ENCODE measurements at regions not wholly inside any gene's neighbourhood (a gene's known extent, or its start where the extent isn't known, plus 50 kb on each side); places are given as distances from the start of the nearest gene placed in this dataset.

DNA sequence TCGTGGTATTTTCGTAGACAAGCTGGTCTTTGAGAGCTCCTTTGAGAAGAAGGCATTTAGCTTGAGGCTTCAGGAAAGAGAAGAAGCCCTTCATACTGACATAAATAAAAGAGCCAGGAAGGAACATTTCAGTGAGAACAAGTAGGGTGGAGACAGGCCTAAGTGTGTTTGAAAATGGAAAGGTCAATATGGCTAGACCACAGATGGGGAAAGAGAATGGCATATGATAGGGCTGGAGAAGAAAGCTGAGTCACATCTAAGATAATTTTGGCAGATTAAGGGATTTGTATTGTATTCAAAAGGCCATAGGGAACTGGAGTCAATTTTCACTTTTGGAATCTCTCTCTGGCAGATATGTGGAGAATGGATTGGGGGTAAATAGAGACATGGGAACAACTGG lies 374.9 kb downstream of the TMEM38B start:
- TF ChIP-seq, protein P1, sequence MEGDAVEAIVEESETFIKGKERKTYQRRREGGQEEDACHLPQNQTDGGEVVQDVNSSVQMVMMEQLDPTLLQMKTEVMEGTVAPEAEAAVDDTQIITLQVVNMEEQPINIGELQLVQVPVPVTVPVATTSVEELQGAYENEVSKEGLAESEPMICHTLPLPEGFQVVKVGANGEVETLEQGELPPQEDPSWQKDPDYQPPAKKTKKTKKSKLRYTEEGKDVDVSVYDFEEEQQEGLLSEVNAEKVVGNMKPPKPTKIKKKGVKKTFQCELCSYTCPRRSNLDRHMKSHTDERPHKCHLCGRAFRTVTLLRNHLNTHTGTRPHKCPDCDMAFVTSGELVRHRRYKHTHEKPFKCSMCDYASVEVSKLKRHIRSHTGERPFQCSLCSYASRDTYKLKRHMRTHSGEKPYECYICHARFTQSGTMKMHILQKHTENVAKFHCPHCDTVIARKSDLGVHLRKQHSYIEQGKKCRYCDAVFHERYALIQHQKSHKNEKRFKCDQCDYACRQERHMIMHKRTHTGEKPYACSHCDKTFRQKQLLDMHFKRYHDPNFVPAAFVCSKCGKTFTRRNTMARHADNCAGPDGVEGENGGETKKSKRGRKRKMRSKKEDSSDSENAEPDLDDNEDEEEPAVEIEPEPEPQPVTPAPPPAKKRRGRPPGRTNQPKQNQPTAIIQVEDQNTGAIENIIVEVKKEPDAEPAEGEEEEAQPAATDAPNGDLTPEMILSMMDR (IDR thresholded peaks at IDR 0.05; ENCODE audit: control insufficient read depth, extremely low read depth, insufficient read depth) = no peak
- H3K4me3 ChIP-seq (ENCODE audit: low read depth, low read length) = no peak overlapping the region
- DNase-seq (ENCODE audit: low read depth) = no peak

DNA sequence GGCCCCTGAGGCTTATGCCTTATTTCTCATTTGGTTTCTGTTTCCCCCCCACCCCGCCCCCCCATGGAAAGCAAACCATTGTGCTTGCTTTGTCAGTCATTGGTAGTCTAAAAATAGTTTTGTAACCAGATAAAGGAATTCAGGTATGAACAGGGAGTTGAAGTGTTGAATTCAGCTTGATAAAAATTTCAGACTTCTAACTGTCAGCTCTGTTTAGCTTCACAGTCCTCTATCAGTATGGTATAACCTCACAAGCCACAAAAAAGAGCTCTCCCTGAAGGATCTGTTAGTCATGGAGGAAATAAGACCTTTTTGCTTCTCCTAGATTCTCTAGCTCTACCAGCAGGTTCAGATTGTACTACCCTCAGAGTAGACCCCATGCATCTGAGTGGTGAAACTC lies 378.1 kb downstream of the TMEM38B start:
- no peak for DNase-seq (ENCODE audit: low read depth)
- TF ChIP-seq, protein P1 (IDR thresholded peaks at IDR 0.05; ENCODE audit: control insufficient read depth, extremely low read depth, insufficient read depth) = no peak
- no peak overlapping the region for H3K4me3 ChIP-seq (ENCODE audit: low read depth, low read length)

DNA sequence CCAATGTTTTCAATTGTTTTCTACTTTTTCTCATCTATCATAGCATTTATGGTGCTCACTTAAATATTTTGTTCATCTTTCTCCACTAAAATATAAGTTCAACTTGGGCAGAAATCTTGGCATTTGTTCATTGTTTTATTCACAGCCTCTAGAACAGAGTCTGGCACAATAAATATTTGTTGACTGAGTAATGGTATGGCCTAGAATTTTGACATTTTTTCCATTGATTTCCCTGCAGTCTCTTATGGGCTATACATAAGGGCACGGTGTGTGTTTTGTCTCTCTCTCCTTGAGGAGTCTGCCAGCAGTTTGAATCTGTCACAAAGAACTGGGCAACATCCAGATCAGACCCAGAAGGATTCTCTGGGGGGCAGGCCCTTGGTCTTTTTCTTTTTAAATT lies 379.7 kb downstream of the TMEM38B start:
- H3K4me3 ChIP-seq (ENCODE audit: low read depth, low read length) = no peak overlapping the region
- TF ChIP-seq, protein P1 (IDR thresholded peaks at IDR 0.05; ENCODE audit: control insufficient read depth, extremely low read depth, insufficient read depth) = no peak
- no peak for DNase-seq (ENCODE audit: low read depth)

DNA sequence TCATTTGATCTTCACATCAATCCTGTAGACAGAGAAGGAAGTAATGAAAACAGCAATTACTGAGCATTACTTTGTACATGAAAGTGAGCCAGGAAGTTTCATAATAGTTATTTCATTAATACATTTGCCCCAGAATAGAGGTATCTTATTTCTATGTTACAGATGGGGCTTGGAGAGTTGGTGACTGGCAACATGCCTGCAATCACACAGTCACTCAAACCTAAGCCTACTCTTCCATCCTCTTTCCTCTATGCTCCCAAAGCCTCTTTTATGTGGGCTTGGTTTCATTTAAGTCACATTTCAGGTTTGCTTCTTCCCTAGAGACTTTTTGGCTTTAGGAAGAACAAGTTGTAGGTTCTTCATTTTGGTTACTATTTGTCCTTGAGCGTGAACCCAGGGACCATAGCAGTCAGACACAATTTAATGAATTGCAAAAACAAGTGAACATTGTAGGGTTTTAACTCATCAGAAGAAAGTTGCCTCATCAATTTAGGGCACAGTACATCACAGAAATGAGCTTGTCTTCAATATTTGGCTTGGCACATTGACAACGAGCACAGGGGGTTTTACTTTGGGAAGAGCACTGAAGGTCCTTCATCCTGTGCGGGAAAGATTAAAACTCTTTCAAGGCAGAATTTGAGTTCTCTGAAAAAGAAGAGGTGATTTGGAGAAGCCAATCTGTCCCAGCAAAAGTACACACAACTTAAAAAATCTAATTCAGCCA lies 381.1 kb downstream of the TMEM38B start:
- DNase-seq (ENCODE audit: low read depth) = no peak
- no peak overlapping the region for H3K4me3 ChIP-seq (ENCODE audit: low read depth, low read length)
- TF ChIP-seq, protein P1 (IDR thresholded peaks at IDR 0.05; ENCODE audit: control insufficient read depth, extremely low read depth, insufficient read depth) = no peak

DNA sequence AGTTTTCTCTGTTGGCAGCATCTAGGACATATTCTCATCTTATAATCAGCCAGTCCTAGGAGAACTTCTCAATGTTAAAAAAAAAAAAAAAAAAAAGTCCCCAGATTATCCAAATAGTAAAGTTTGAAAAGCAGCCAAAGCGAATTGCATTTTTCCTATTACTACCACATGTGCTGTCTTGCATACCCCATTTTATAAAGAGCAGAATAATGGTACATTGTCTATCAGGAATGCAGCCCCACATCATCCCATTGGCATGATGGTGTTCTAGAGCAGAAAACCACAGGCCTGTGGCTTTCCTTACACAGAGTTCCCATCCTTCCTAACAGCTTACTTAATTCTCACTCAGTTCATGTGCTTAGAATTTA lies 381.6 kb downstream of the TMEM38B start:
- TF ChIP-seq, protein P1 (IDR thresholded peaks at IDR 0.05; ENCODE audit: control insufficient read depth, extremely low read depth, insufficient read depth) = no peak
- no peak overlapping the region for H3K4me3 ChIP-seq (ENCODE audit: low read depth, low read length)
- no peak for DNase-seq (ENCODE audit: low read depth)

DNA sequence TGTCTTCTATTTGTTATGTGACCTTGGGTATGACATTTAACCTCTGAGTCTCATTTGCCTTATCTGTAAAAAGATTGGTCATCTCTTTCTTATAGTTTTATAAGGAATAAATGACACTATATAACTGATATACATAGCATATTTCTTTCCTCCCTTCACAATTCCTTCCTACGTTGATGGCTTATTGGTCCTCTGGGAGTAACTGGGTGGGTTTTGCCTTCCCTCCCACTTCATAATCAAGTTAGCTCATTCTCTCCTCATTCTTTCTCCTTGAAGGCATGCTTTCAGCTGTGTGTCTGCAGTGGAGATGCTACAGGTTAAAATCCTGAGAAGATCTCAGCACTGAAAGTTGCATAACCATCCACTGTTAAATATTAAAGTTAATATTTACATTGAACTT lies 382.4 kb downstream of the TMEM38B start:
- H3K4me3 ChIP-seq (ENCODE audit: low read depth, low read length) = no peak overlapping the region
- TF ChIP-seq, protein P1 (IDR thresholded peaks at IDR 0.05; ENCODE audit: control insufficient read depth, extremely low read depth, insufficient read depth) = no peak
- no peak for DNase-seq (ENCODE audit: low read depth)

DNA sequence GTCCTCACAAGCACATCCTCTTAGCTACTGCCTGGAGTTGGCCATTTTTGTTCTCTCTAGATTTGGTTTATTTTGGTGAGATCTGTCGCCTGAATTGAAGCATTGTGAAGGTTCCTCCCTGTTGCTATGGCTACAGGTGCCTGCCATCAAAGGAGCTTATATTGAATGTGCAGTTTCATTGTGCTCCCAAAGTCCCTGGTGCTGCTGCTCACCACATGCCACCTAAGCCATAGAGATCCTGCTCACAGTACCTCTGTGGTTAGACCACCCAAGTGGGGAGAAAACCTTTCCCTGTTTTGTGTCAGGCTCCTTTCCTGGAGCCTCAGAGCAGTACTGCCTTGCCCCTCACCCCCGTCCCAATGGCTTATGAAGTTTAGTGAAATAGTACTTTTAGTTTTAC lies 383.4 kb downstream of the TMEM38B start:
- H3K4me3 ChIP-seq (ENCODE audit: low read depth, low read length) = no peak overlapping the region
- TF ChIP-seq, protein P1 (IDR thresholded peaks at IDR 0.05; ENCODE audit: control insufficient read depth, extremely low read depth, insufficient read depth) = no peak
- DNase-seq (ENCODE audit: low read depth) = no peak

All from LNCaP clone FGC (cell line).